DND-41 (cell line): ENCODE measurements at regions not wholly inside any gene's neighbourhood (a gene's known extent, or its start where the extent isn't known, plus 50 kb on each side); places are given as distances from the start of the nearest gene placed in this dataset.

Experiments used
- ATAC-seq: fragments of 200-7000 bp; cut with Tn5 transposase; 3 replicates; pipeline ENCODE4 v1.9.1; 2021; ENCODE audit warnings: low read depth; ENCODE audit not compliant: insufficient read depth
- DNase-seq: peaks from one replicate; pipeline ENCODE4 v3.0.0-alpha.2; 2020
- H2AFZ ChIP-seq: 2 replicates; pipeline ENCODE4 v1.6.0; 2012; ENCODE audit warnings: low read depth, low read length
- H3K27ac ChIP-seq: 2 replicates; pipeline ENCODE4 v1.5.1; 2012; ENCODE audit warnings: low read length, inconsistent platforms
- H3K27me3 ChIP-seq: fragments of 200-600 bp; sonication (generic); 2 replicates; pipeline ENCODE4 v1.6.0; 2012; ENCODE audit warnings: low read length, mild to moderate bottlenecking, inconsistent platforms; ENCODE audit not compliant: insufficient read depth, poor library complexity
- H3K36me3 ChIP-seq: 2 replicates; pipeline ENCODE4 v1.5.1; 2012; ENCODE audit warnings: low read length, inconsistent platforms; ENCODE audit not compliant: insufficient read depth
- H3K4me1 ChIP-seq: 2 replicates; pipeline ENCODE4 v1.5.1; 2012; ENCODE audit warnings: mild to moderate bottlenecking, low read length; ENCODE audit not compliant: insufficient read depth
- H3K4me2 ChIP-seq: 2 replicates; pipeline ENCODE4 v1.6.0; 2012; ENCODE audit warnings: mild to moderate bottlenecking, moderate library complexity, low read length, inconsistent platforms; ENCODE audit not compliant: insufficient read depth
- H3K4me3 ChIP-seq, 2 experiments: fragments of 200-600 bp in 1 of 2; shearing (Covaris generic) in 1 of 2; 2 replicates each; pipeline ENCODE4 v1.5.1; 2012 to 2016; ENCODE audit warnings: inconsistent platforms in 2 of 2, low read length in 2 of 2, mild to moderate bottlenecking in 2 of 2, low read depth in 1 of 2, moderate library complexity in 1 of 2
- H3K79me2 ChIP-seq: 2 replicates; pipeline ENCODE4 v1.6.0; 2012; ENCODE audit warnings: low read length, inconsistent platforms; ENCODE audit not compliant: insufficient read depth
- H3K9ac ChIP-seq: 2 replicates; pipeline ENCODE4 v1.6.0; 2012; ENCODE audit warnings: low read depth, mild to moderate bottlenecking, inconsistent platforms, low read length, moderate library complexity
- H3K9me3 ChIP-seq: 2 replicates; pipeline ENCODE4 v1.5.1; 2012; ENCODE audit warnings: low read length, moderate library complexity, mild to moderate bottlenecking, inconsistent platforms; ENCODE audit not compliant: insufficient read depth, severe bottlenecking
- H4K20me1 ChIP-seq: 2 replicates; pipeline ENCODE4 v1.6.0; 2012; ENCODE audit warnings: low read length; ENCODE audit not compliant: insufficient read depth
- CTCF ChIP-seq: IDR thresholded peaks from 2 replicates; pipeline ENCODE4 v1.5.1; 2012; ENCODE audit warnings: borderline replicate concordance, low read length, moderate library complexity, mild to moderate bottlenecking; ENCODE audit not compliant: poor library complexity, severe bottlenecking; ENCODE audit errors: extremely low read depth
- EZH2 ChIP-seq: IDR thresholded peaks from 3 replicates; pipeline ENCODE4 v1.6.1; 2012; ENCODE audit warnings: borderline replicate concordance, low read depth, mild to moderate bottlenecking, moderate library complexity, low read length, inconsistent platforms; ENCODE audit not compliant: severe bottlenecking

- Histone ChIP-seq H3K36me3 (no peaks in the 10 kb centered on the region), H3K27ac (no peak overlapping the region), H3K79me2 (no peaks in the 10 kb centered on the region), H3K27me3 (no peaks in the 10 kb centered on the region), H3K9ac (no peak overlapping the region), H3K4me2 (no peak overlapping the region), H3K4me3 (no peak overlapping the region), H3K4me1 (no peaks in the 10 kb centered on the region), H2AFZ (no peak overlapping the region), H4K20me1 (no peaks in the 10 kb centered on the region), H3K9me3 (no peaks in the 10 kb centered on the region)
- TF ChIP-seq CTCF (no peak), EZH2 (no peak)
- DNase-seq: no peak
- no peak for ATAC-seq
These were observed 101.1 kb upstream of the CDYL start for GRCh38 chr6:4675121-4675520.

- TF ChIP-seq CTCF (no peak), EZH2 (no peak)
- Histone ChIP-seq H3K36me3 (no peaks in the 10 kb centered on the region), H3K27me3 (no peaks in the 10 kb centered on the region), H3K4me2 (no peak overlapping the region), H3K79me2 (no peaks in the 10 kb centered on the region), H3K4me3 (no peak overlapping the region), H3K9me3 (no peaks in the 10 kb centered on the region), H3K4me1 (no peaks in the 10 kb centered on the region), H4K20me1 (no peaks in the 10 kb centered on the region), H3K9ac (no peak overlapping the region), H3K27ac (no peak overlapping the region), H2AFZ (no peak overlapping the region)
- ATAC-seq: no peak
- DNase-seq: no peak
These were observed 102.3 kb upstream of the CDYL start for GRCh38 chr6:4673861-4674260.

- Histone ChIP-seq H3K36me3 (no peaks in the 10 kb centered on the region), H3K27ac (no peak overlapping the region)
- TF ChIP-seq EZH2 (no peak), CTCF (no peak)
These were observed 103.4 kb upstream of the CDYL start for GRCh38 chr6:4672772-4673171.

GRCh38 chr6:4671587-4672115 lies 104.6 kb upstream of the CDYL start:
- ATAC-seq (no peak), DNase-seq (no peak)
- H3K4me3 ChIP-seq: no peak overlapping the region
- no peaks in the 10 kb centered on the region for H3K4me1 ChIP-seq
- H2AFZ ChIP-seq: no peak overlapping the region
- no peak overlapping the region for H3K4me2 ChIP-seq
- H3K79me2 ChIP-seq: no peaks in the 10 kb centered on the region
- H3K9ac ChIP-seq: no peak overlapping the region
- TF ChIP-seq EZH2: no peak
- TF ChIP-seq CTCF: no peak
- H4K20me1 ChIP-seq: no peaks in the 10 kb centered on the region
- peaks cover 4% of the 10 kb centered on the region for H3K27me3 ChIP-seq
- no peaks in the 10 kb centered on the region for H3K36me3 ChIP-seq
- no peak overlapping the region for H3K27ac ChIP-seq
- H3K9me3 ChIP-seq: no peaks in the 10 kb centered on the region

More at GRCh38 chr6:4672772-4673171, 103.4 kb upstream of the CDYL start:
- no peak overlapping the region for H3K4me3 ChIP-seq
- no peaks in the 10 kb centered on the region for H4K20me1 ChIP-seq
- no peak overlapping the region for H2AFZ ChIP-seq
- H3K27me3 ChIP-seq: no peaks in the 10 kb centered on the region
- no peaks in the 10 kb centered on the region for H3K4me1 ChIP-seq
- no peaks in the 10 kb centered on the region for H3K79me2 ChIP-seq
- DNase-seq: no peak
- no peak for ATAC-seq
- H3K9ac ChIP-seq: no peak overlapping the region
- H3K9me3 ChIP-seq: no peaks in the 10 kb centered on the region
- H3K4me2 ChIP-seq: no peak overlapping the region
